ENCODE measurements at regions not wholly inside any gene's neighbourhood (a gene's known extent, or its start where the extent isn't known, plus 50 kb on each side); places are given as distances from the start of the nearest gene placed in this dataset.
"Not testable (repeated sequence)": the region's sequence is repeated elsewhere in the genome, so short reads cannot be mapped to it uniquely, and the experiment has no call there.

DNA sequence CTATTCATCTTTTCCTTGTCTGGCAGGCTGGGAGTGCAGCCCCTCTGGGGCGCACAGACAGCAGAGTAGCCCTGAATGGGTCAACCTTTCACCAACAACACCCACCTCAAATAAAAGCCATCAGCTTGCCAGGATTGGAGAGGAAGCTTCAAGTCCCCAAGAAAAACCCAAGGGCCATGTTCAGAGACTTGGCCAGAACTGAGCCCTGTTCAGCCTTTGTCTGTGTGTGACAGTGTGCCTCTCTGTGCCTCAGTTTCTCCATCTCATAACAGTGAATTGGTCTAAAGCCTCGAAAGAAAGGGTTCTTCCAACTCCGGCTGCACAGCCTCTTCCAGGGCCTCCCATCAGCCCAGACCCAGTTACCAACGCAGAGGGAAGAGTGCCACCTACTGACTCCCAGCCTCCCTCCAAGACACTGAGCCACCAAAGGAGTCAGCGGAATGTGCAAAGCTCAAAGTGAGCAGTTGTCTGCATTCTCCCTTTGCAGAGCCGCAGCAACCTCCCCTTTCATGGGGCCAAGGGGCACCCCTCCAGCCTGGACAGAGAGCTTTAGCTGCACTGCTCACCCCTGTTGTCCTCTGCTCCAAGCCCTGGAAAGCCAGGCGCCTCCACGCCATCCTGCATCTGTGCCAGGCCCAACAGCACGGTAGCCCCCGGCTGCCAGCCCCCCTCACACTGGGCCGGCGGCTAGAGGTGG lies 82.7 kb upstream of the TOP1 start:
- DNase-seq (ENCODE audit: low spot score): peak; percentile 87

DNA sequence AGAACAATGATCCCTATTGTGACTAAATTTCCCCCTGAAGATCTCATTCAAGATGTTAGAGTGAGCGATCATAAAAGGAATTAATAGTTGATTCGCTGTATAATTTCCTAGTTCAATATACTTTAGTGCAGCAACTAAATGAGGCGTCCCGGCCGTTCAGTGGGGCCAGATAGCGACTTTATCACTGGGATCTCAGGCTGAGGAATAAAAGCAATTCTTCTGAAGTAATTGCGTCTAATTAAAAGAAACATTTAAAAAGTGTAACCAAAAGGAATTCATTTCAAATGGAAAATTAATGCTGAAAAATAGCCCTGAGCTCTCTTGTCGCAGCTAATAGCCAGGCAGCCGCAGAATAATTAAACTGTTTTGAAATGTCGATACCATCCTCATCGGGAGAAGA lies 82.2 kb upstream of the TOP1 start:
- DNase-seq (ENCODE audit: low spot score): no peak
- intact Hi-C loops (cut with DNase I): no loop called here

More for the DNA sequence above, 82.7 kb upstream of the TOP1 start:
- intact Hi-C loops (cut with DNase I): no loop called here

DNA sequence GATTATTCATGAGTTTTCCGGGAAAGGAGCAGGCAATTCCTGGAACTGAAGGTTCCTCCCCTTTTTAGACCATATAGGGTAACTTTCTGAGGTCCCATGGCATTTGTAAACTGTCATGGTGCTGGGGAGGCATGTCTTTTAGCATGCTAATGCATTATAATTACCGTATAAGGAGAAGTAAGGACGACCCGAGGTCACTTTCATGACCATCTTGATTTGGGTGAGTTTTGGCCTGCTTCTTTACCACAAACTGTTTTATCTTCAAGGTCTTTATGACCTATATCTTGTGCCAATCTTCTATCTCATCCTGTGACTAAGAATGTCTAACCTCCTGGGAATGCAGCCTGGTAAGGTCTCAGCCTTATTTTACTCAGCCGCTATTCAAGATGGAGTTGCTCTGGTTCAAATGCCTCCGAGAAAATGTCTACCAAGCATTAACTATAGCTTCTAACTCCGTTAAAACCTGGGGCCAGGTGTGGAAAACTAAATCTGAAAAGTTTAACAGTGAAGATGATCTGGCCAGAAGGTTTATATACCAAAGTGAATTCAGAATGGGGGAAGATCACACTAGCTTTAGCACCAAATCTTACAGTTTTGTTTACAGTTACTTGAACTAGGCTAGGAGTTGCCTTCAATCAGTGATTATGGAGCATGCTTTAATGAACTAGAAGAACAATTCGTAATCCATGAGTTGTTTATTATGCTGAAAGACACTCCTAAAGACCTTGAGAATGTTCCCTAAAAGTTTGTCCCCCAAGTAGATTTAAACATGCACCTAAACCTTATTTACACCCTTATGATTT lies 80.0 kb upstream of the TOP1 start:
- no peak for DNase-seq (ENCODE audit: low spot score)
- intact Hi-C loops (cut with DNase I): no loop called here

DNA sequence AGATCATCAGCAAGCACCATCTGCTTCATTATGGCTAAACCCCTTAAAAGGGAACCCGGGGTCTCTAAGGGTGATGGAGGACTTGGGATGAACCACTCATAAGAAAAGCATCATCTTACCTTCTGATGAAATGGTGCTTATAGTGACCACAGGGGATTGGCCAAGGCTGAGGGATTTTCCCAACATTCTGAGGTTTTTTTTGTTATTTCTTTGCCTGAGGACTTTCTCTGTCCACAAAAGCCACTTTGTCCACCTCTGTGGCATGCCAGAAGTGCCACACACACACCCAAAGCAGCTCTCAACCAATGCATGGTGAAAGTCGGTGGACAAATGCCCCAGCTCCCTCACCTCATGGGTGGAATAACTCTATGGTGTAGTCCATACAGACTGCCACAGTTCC lies 79.3 kb upstream of the TOP1 start:
- no peak for DNase-seq (ENCODE audit: low spot score)
- intact Hi-C loops (cut with DNase I): no loop called here

GRCh38 chr20:40952136-40952535 lies 76.5 kb upstream of the TOP1 start:
- intact Hi-C loops (cut with DNase I): loop anchor here in 1 of 2 donors (10.0 kb wide), 1 partner anchor 1057 kb away; no protein-coding TSS in a partner anchor
- no peak for DNase-seq (ENCODE audit: low spot score)

DNA sequence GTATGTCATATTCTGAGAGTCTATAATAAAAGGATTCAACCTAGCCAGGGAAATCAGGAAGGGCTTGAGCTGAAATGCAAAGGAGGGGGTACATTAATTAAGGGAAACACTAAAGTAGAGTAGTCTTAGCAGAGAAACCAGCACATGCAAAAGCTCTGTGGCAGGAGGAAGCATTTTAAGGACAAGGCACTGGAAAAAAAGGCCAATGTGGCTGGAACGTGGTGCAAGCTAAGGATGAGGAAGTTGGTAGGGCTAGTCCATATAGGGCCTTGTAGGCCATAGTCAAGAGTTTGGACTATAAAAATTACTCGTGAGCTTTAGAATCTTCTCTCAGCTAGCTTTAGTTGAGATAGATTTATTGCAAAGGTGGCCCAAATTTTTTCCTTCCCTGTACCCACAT lies 75.2 kb upstream of the TOP1 start:
- intact Hi-C loops (cut with DNase I): loop anchor here in 1 of 2 donors (10.0 kb wide), 1 partner anchor 1059 kb away; no protein-coding TSS in a partner anchor
- no peak for DNase-seq (ENCODE audit: low spot score)

DNA sequence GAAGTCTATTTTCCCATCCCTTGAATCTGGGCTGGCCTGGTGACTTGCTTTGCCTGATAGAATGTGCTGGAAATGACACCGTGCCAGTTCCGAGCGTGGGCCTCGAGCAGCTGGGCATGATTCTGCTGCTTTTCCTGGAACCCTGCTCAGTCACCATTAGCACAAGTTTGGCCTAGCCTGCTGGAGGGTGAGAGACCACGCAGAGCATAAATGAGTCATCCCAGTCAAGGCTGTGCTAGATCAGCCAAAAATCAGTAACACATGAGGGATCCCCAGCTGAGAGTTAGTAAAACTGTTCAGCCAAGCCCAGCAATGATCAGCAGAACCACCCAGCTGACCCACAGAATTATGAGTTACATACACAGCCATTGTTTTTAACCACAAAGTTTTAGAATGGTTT lies 74.8 kb upstream of the TOP1 start:
- no peak for DNase-seq (ENCODE audit: low spot score)
- intact Hi-C loops (cut with DNase I): loop anchor here in 1 of 2 donors (10.0 kb wide), 1 partner anchor 1059 kb away; no protein-coding TSS in a partner anchor

- intact Hi-C loops (cut with DNase I): loop anchor here (5.0 to 10.0 kb wide), 2 partner anchors 1060 to 1067 kb away; no protein-coding TSS in a partner anchor
- DNase-seq (ENCODE audit: low spot score): no peak
Measured at GRCh38 chr20:40954521-40955165, 74.0 kb upstream of the TOP1 start.

GRCh38 chr20:40955326-40955725 lies 73.3 kb upstream of the TOP1 start:
- intact Hi-C loops (cut with DNase I): loop anchor here (5.0 to 10.0 kb wide), 2 partner anchors 1061 to 1068 kb away; no protein-coding TSS in a partner anchor
- no peak for DNase-seq (ENCODE audit: low spot score)

DNA sequence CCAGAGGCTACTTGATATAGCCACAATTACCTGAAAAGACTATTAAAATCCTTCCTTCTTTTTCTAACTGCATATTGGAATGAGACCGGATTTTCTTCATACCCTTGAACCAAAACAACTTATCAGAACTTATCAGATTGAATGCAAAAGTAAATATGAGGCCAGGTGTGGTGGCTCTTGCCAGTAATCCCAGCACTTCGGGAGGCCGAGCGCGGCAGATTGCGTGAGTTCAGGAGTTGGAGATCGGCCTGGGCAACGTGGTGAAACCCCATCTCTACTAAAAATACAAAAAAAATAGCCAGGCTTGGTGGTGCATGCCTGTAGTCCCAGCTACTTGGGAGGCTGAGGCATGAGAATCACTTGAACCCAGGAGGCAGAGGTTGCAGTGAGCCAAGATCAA lies 72.8 kb upstream of the TOP1 start:
- not testable (repeated sequence) for DNase-seq (ENCODE audit: low spot score)
- intact Hi-C loops (cut with DNase I): loop anchor here (5.0 to 10.0 kb wide), 2 partner anchors 1061 to 1069 kb away; no protein-coding TSS in a partner anchor

GRCh38 chr20:40956542-40957264 lies 71.9 kb upstream of the TOP1 start:
- DNase-seq (ENCODE audit: low spot score): no peak
- intact Hi-C loops (cut with DNase I): loop anchor here (5.0 to 10.0 kb wide), 2 partner anchors 1062 to 1069 kb away; no protein-coding TSS in a partner anchor

GRCh38 chr20:40957265-40957760 lies 71.3 kb upstream of the TOP1 start:
- intact Hi-C loops (cut with DNase I): loop anchor here (5.0 to 10.0 kb wide), 2 partner anchors 1063 to 1070 kb away; no protein-coding TSS in a partner anchor
- no peak for DNase-seq (ENCODE audit: low spot score)

GRCh38 chr20:40958598-40958997 lies 70.0 kb upstream of the TOP1 start:
- intact Hi-C loops (cut with DNase I): loop anchor here (5.0 to 10.0 kb wide), 2 partner anchors 1064 to 1071 kb away; no protein-coding TSS in a partner anchor
- no peak for DNase-seq (ENCODE audit: low spot score)

DNA sequence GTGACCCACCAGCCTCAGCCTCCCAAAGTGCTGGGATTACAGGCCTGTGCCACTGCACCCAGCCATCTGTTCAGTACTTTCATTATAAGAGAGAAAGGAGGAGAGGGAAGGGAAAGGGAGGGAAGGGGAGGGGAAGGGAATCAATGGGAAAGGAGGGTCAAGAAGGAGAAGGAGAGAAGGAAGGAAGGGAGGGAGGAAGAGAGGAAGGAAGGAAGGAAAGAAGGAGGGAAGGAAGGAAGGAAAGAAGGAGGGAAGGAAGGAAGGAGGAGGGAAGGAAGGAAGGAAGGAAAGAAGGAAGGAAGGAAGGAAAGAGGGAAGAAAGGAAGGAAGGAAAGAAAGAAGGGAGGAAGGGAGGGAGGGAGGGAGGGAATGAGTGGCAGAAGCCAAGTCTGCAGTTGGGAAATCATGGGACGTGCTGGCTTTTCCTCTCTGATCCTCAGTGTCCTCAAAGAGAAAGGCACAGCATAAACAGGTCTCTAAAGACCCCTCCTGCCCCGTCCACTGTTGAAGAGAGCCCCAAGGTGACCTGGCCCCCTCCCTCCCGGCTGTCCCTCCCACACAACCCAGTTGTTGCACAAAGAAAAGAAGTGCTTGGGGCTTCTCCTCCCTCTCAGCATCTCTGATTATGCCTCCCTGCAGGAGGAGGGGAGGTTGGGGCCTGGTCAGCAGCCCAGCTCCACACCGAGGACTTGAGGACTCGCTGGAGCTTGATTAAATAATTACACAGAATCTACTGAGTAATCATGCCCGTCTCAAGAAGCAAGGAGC lies 69.1 kb upstream of the TOP1 start:
- intact Hi-C loops (cut with DNase I): loop anchor here (5.0 to 10.0 kb wide), 3 partner anchors 1065 to 1547 kb away; no protein-coding TSS in a partner anchor
- no peak for DNase-seq (ENCODE audit: low spot score)

DNA sequence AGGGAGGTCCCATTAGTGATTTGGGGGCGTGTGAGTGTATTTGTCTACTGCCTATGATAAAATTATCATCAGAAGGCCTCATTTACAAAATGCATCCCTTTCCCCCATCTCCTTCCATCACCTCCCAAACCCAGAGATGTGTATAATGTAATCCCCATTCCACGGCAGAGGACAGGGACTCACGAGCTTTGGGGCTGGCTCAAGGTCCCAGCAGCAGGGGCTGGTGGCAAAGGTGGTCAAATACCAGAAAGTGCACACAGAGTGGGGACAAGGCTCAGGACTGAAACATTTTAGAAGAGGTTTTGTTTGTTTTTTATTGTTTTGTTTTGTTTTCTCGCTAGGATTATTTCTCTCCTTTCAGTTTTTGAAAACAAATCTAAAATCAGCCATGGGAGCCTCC lies 68.5 kb upstream of the TOP1 start:
- no peak for DNase-seq (ENCODE audit: low spot score)
- intact Hi-C loops (cut with DNase I): loop anchor here in 1 of 2 donors (5.0 kb wide), 1 partner anchor 1548 kb away; no protein-coding TSS in a partner anchor

- intact Hi-C loops (cut with DNase I): loop anchor here in 1 of 2 donors (5.0 kb wide), 1 partner anchor 1548 kb away; no protein-coding TSS in a partner anchor
- peak; percentile 86 for DNase-seq (ENCODE audit: low spot score)
Measured at GRCh38 chr20:40960521-40960956, 68.1 kb upstream of the TOP1 start.

DNA sequence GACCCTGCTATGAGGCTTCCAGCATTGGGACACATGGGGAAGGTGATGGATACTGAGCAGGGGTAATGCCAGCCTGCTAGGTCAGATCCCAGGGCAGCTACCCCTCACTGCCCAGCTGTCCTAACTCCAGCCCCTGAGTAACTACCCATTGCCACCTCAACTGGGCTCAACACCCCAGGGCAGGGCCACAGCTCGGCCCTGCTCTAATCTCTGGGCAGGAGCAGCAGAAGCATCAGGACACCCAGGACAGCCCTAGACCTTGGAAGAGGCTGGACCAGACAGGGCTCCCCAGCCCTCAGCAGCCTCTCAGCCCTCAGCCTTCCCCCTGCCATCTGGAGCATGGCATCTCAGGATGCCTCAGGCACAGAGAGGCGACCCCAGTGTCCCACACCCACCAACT lies 67.4 kb upstream of the TOP1 start:
- DNase-seq (ENCODE audit: low spot score): no peak
- intact Hi-C loops (cut with DNase I): loop anchor here in 1 of 2 donors (5.0 kb wide), 1 partner anchor 1549 kb away; no protein-coding TSS in a partner anchor

All from posterior vena cava (tissue), 2 donors.